OCI-LY1 (cell line): ENCODE measurements at regions not wholly inside any gene's neighbourhood (a gene's known extent, or its start where the extent isn't known, plus 50 kb on each side); places are given as distances from the start of the nearest gene placed in this dataset.

Source experiments
- EZH2 ChIP-seq: fragments of 200-600 bp; sonication (generic), shearing (Covaris generic); IDR thresholded peaks from 2 replicates; pipeline ENCODE4 v1.8.0; 2017; ENCODE audit warnings: borderline replicate concordance, mixed run types, mild to moderate bottlenecking, antibody characterized with exemption, low read length, moderate library complexity, mixed read lengths
- TF ChIP-seq, protein P1 (sequence below): fragments of 200-600 bp; sonication (generic), shearing (Covaris generic); IDR thresholded peaks from 2 replicates; pipeline ENCODE4 v1.5.1; 2017; ENCODE audit warnings: mild to moderate bottlenecking, antibody characterized with exemption, low read length, moderate library complexity, mixed read lengths

DNA sequence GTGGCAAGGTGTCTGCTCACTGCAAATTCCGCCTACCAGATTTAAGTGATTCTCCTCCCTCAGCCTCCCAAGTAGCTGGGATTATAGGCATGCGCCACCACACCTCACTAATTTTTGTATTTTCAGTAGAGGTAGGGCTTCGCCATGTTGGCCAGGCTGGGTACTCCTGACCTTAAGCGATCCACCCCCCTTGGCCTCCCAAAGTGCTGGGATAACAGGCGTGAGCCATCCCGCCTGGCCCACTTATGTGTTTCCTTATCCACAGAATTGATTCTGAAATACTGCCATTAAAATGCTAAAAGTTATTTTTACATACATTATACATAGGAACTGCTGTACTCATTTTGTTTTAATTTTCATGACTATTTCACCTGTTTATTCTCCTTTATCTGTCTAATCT is 529.7 kb upstream of the CDH7 start:
- TF ChIP-seq, protein P1, sequence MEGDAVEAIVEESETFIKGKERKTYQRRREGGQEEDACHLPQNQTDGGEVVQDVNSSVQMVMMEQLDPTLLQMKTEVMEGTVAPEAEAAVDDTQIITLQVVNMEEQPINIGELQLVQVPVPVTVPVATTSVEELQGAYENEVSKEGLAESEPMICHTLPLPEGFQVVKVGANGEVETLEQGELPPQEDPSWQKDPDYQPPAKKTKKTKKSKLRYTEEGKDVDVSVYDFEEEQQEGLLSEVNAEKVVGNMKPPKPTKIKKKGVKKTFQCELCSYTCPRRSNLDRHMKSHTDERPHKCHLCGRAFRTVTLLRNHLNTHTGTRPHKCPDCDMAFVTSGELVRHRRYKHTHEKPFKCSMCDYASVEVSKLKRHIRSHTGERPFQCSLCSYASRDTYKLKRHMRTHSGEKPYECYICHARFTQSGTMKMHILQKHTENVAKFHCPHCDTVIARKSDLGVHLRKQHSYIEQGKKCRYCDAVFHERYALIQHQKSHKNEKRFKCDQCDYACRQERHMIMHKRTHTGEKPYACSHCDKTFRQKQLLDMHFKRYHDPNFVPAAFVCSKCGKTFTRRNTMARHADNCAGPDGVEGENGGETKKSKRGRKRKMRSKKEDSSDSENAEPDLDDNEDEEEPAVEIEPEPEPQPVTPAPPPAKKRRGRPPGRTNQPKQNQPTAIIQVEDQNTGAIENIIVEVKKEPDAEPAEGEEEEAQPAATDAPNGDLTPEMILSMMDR = no peak
- no peak for TF ChIP-seq EZH2
